ENCODE measurements at regions not wholly inside any gene's neighbourhood (a gene's known extent, or its start where the extent isn't known, plus 50 kb on each side); places are given as distances from the start of the nearest gene placed in this dataset.

GRCh38 chr1:73176902-73177301 is 894.6 kb upstream of the NEGR1 start:
- Histone ChIP-seq H3K27ac (ENCODE audit: low read length) (no peak overlapping the region), H3K9ac (ENCODE audit: low read depth, low read length) (no peak overlapping the region), H3K4me1 (ENCODE audit: insufficient read depth, low read length) (no peaks in the 10 kb centered on the region), H2AFZ (ENCODE audit: low read depth, low read length) (no peak overlapping the region), H3K4me3 (ENCODE audit: low read depth in 1 of 2, low read length in 2 of 2) (no peak overlapping the region), H3K9me3 (ENCODE audit: insufficient read depth, low read length, severe bottlenecking) (no peaks in the 10 kb centered on the region), H3K4me2 (ENCODE audit: insufficient read depth, low read length) (no peak overlapping the region), H3K36me3 (ENCODE audit: insufficient read depth, low read length) (no peaks in the 10 kb centered on the region), H3K27me3 (ENCODE audit: insufficient read depth, low read length, poor library complexity) (no peaks in the 10 kb centered on the region), H4K20me1 (ENCODE audit: insufficient read depth, low read length) (no peaks in the 10 kb centered on the region), H3K79me2 (ENCODE audit: insufficient read depth, low read length) (no peaks in the 10 kb centered on the region)
- no peak for TF ChIP-seq CTCF (IDR thresholded peaks at IDR 0.05; ENCODE audit: borderline replicate concordance, extremely low read depth, low read length, poor library complexity, severe bottlenecking)
- no peak for TF ChIP-seq EZH2 (IDR thresholded peaks at IDR 0.05; ENCODE audit: borderline replicate concordance, low read depth, low read length, severe bottlenecking)
- ATAC-seq (ENCODE audit: insufficient read depth, low read depth) (no peak), DNase-seq (no peak)

- Histone ChIP-seq H3K27ac (ENCODE audit: low read length) (no peak overlapping the region), H4K20me1 (ENCODE audit: insufficient read depth, low read length) (no peaks in the 10 kb centered on the region), H3K79me2 (ENCODE audit: insufficient read depth, low read length) (no peaks in the 10 kb centered on the region), H3K4me3 (ENCODE audit: low read depth in 1 of 2, low read length in 2 of 2) (no peak overlapping the region), H2AFZ (ENCODE audit: low read depth, low read length) (no peak overlapping the region), H3K9me3 (ENCODE audit: insufficient read depth, low read length, severe bottlenecking) (no peaks in the 10 kb centered on the region), H3K4me2 (ENCODE audit: insufficient read depth, low read length) (no peak overlapping the region), H3K4me1 (ENCODE audit: insufficient read depth, low read length) (no peaks in the 10 kb centered on the region), H3K9ac (ENCODE audit: low read depth, low read length) (no peak overlapping the region), H3K36me3 (ENCODE audit: insufficient read depth, low read length) (no peaks in the 10 kb centered on the region), H3K27me3 (ENCODE audit: insufficient read depth, low read length, poor library complexity) (no peaks in the 10 kb centered on the region)
- no peak for DNase-seq
- no peak for ATAC-seq (ENCODE audit: insufficient read depth, low read depth)
- TF ChIP-seq CTCF (IDR thresholded peaks at IDR 0.05; ENCODE audit: borderline replicate concordance, extremely low read depth, low read length, poor library complexity, severe bottlenecking): no peak
- no peak for TF ChIP-seq EZH2 (IDR thresholded peaks at IDR 0.05; ENCODE audit: borderline replicate concordance, low read depth, low read length, severe bottlenecking)
Measured at GRCh38 chr1:73167009-73167657, 884.8 kb upstream of the NEGR1 start.

- Histone ChIP-seq H3K36me3 (ENCODE audit: insufficient read depth, low read length) (no peaks in the 10 kb centered on the region), H3K4me2 (ENCODE audit: insufficient read depth, low read length) (no peak overlapping the region), H3K79me2 (ENCODE audit: insufficient read depth, low read length) (no peaks in the 10 kb centered on the region), H3K9ac (ENCODE audit: low read depth, low read length) (no peak overlapping the region), H3K9me3 (ENCODE audit: insufficient read depth, low read length, severe bottlenecking) (no peaks in the 10 kb centered on the region), H4K20me1 (ENCODE audit: insufficient read depth, low read length) (no peaks in the 10 kb centered on the region), H3K27ac (ENCODE audit: low read length) (no peak overlapping the region), H2AFZ (ENCODE audit: low read depth, low read length) (no peak overlapping the region), H3K4me3 (ENCODE audit: low read depth in 1 of 2, low read length in 2 of 2) (no peak overlapping the region), H3K4me1 (ENCODE audit: insufficient read depth, low read length) (no peaks in the 10 kb centered on the region), H3K27me3 (ENCODE audit: insufficient read depth, low read length, poor library complexity) (no peaks in the 10 kb centered on the region)
- TF ChIP-seq CTCF (IDR thresholded peaks at IDR 0.05; ENCODE audit: borderline replicate concordance, extremely low read depth, low read length, poor library complexity, severe bottlenecking): no peak
- no peak for TF ChIP-seq EZH2 (IDR thresholded peaks at IDR 0.05; ENCODE audit: borderline replicate concordance, low read depth, low read length, severe bottlenecking)
- ATAC-seq (ENCODE audit: insufficient read depth, low read depth) (no peak), DNase-seq (no peak)
Measured at GRCh38 chr1:73162564-73162963, 880.2 kb upstream of the NEGR1 start.
